GM19467 (cell line): ENCODE measurements at regions not wholly inside any gene's neighbourhood (a gene's known extent, or its start where the extent isn't known, plus 50 kb on each side); places are given as distances from the start of the nearest gene placed in this dataset.

ENCODE experiments used
- ATAC-seq: cut with Tn5 transposase; IDR thresholded peaks from one replicate; pipeline ENCODE4 v1.9.1; 2021; ENCODE audit warnings: mild to moderate bottlenecking, moderate library complexity; ENCODE audit not compliant: unreplicated experiment

- ATAC-seq, result no peak
These were observed 213.8 kb upstream of the C1orf174 start for GRCh38 chr1:4113897-4114296.

- no peak for ATAC-seq
These were observed 215.3 kb upstream of the C1orf174 start for GRCh38 chr1:4115191-4115900.

GRCh38 chr1:4117196-4117595 lies 217.1 kb upstream of the C1orf174 start:
- no peak for ATAC-seq

- no peak for ATAC-seq
These were observed 218.9 kb upstream of the C1orf174 start for GRCh38 chr1:4118746-4119515.

GRCh38 chr1:4119516-4120220 lies 219.6 kb upstream of the C1orf174 start:
- ATAC-seq, result no peak

GRCh38 chr1:4120557-4121292 lies 220.7 kb upstream of the C1orf174 start:
- ATAC-seq, result no peak

- no peak for ATAC-seq
These were observed 221.2 kb upstream of the C1orf174 start for GRCh38 chr1:4121293-4121684.

GRCh38 chr1:4121834-4122512 lies 221.9 kb upstream of the C1orf174 start:
- no peak for ATAC-seq

- no peak for ATAC-seq
These were observed 222.6 kb upstream of the C1orf174 start for GRCh38 chr1:4122513-4123160.

GRCh38 chr1:4124631-4125145 lies 224.6 kb upstream of the C1orf174 start:
- ATAC-seq, result no peak

GRCh38 chr1:4126251-4126650 lies 226.2 kb upstream of the C1orf174 start:
- no peak for ATAC-seq

GRCh38 chr1:4126731-4127591 lies 226.9 kb upstream of the C1orf174 start:
- no peak for ATAC-seq

- no peak for ATAC-seq
These were observed 227.6 kb upstream of the C1orf174 start for GRCh38 chr1:4127592-4128140.

- no peak for ATAC-seq
These were observed 228.5 kb upstream of the C1orf174 start for GRCh38 chr1:4128616-4129015.

- ATAC-seq, result no peak
These were observed 229.6 kb upstream of the C1orf174 start for GRCh38 chr1:4129693-4130092.

- no peak for ATAC-seq
These were observed 230.0 kb upstream of the C1orf174 start for GRCh38 chr1:4130096-4130495.

GRCh38 chr1:4131734-4132133 lies 231.7 kb upstream of the C1orf174 start:
- no peak for ATAC-seq
